ENCODE measurements at regions not wholly inside any gene's neighbourhood (a gene's known extent, or its start where the extent isn't known, plus 50 kb on each side); places are given as distances from the start of the nearest gene placed in this dataset.
A peak's percentile ranks its signal among the peaks of the same experiment; 100 is the strongest.

DNA sequence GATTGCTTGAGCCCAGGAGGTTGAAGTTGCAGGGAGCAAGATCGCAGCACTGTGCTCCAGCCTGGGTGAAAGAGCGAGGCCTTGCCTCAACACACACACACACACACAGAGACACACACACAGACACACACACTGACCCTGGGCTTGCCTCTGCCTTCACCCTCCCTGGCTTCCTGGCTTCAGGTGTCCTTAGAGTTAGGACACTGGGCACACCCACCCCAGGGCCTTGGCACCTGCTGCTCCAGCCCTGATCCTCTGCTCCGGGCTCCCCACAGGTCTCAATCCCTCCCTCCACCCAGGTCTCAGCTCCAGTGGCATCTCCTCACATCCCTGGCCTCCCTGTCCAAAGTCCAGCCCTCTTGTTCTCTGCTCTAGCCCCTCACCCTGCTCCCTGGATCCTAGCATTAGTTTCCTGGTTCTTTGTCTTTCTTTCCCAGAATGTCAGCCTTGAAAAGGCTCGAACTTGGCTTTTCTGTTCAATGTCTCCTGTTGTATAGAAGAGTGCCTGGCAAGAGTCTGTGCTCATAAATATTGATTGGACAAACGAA, 212.9 kb downstream of the C9orf50 start:
- H3K4me3 ChIP-seq (ENCODE audit: insufficient read length, low read depth): no peak overlapping the region
- DNase-seq (ENCODE audit: low read depth, low spot score): no peak
- TF ChIP-seq YY1 (IDR thresholded peaks at IDR 0.05; ENCODE audit: insufficient read depth, insufficient read length) (no peak), ZNF274 (IDR thresholded peaks at IDR 0.05; ENCODE audit: low read depth, low read length) (no peak), SUZ12 (IDR thresholded peaks at IDR 0.05; ENCODE audit: extremely low read depth, insufficient read depth, insufficient read length) (no peak)
- peaks cover 33% of the 10 kb centered on the region for H3K4me1 ChIP-seq (ENCODE audit: insufficient read depth, insufficient read length)
- H3K36me3 ChIP-seq (ENCODE audit: insufficient read depth, insufficient read length, low read length): no peaks in the 10 kb centered on the region
- H3K9ac ChIP-seq (ENCODE audit: insufficient read length, low read depth): no peak overlapping the region
- peaks cover 11% of the 10 kb centered on the region; the same call in 1 of the 2 replicates for H3K9me3 ChIP-seq (ENCODE audit: insufficient read depth, low read length)
- no peaks in the 10 kb centered on the region for H3K27me3 ChIP-seq (ENCODE audit: insufficient read depth, insufficient read length)

DNA sequence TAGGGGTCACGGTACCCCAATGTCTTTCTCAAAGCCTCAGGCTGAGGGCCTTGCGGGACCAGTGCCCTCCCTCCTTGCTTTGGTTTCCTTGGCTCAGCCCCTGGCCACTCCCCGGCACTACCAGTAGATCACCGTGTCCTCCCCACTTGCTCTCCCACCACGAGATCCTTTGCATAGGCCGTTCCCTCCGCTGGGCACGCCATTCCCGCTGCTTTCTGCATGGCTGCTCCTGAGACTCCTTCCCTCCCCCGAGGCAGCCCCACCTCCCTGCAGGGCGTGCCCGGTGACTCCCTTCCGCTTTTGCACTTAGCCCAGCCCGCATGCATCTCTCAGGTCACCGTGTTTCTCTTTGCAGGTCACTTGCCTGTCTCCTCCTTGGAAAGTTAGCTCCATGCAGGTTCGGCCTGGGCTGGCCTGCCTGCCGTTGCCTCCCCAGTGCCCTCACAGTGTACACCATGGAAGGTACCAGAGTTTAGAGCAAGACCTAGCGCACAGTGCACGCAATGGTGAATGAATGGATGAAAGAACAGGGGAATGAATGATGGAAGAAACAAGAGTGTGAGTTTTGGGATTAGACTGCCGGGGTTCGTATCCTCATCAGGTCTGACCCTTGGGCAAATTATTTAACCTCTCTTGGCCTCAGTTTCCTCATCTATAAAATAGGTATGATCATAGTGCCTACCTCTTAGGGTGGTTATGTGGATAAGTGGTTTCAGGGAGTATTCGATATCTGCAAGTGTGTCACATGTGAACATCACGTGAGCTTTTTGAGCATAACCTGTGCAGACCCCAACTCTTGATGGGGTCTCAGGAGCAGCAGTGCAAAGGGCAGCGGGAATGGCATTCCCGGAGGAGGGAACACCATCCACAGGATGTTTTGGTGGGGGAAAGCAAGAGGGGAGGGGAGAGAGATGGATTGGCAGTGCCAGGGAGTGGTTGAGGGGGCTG, 214.3 kb downstream of the C9orf50 start:
- Histone ChIP-seq H3K9ac (ENCODE audit: insufficient read length, low read depth) (no peak overlapping the region), H3K27me3 (ENCODE audit: insufficient read depth, insufficient read length) (no peaks in the 10 kb centered on the region), H3K9me3 (ENCODE audit: insufficient read depth, low read length) (peaks cover 11% of the 10 kb centered on the region; the same call in 1 of the 2 replicates), H3K36me3 (ENCODE audit: insufficient read depth, insufficient read length, low read length) (no peaks in the 10 kb centered on the region), H3K4me1 (ENCODE audit: insufficient read depth, insufficient read length) (peaks cover 36% of the 10 kb centered on the region), H3K4me3 (ENCODE audit: insufficient read length, low read depth) (no peak overlapping the region)
- TF ChIP-seq YY1 (IDR thresholded peaks at IDR 0.05; ENCODE audit: insufficient read depth, insufficient read length): no peak
- TF ChIP-seq ZNF274 (IDR thresholded peaks at IDR 0.05; ENCODE audit: low read depth, low read length): no peak
- no peak for TF ChIP-seq SUZ12 (IDR thresholded peaks at IDR 0.05; ENCODE audit: extremely low read depth, insufficient read depth, insufficient read length)
- no peak for DNase-seq (ENCODE audit: low read depth, low spot score)

DNA sequence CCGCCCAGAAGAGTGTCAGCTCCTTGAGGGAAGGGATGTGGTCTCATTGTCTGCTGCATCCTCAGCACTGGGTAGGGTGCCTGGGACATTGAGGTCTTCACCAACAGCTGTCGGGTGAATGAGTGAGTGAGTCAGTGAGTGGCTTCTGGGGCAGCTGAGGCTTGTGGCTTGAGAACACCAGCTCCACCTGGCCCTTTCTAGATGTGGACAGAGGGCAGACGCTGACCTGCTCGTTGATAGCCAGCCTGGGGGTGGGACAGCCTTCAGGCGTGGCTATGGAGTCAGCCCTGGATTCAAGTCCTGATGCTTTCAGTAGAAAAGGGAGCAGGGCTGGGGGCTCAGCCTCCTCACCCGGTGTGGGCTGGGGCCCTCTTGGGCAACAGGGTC, 215.1 kb downstream of the C9orf50 start:
- no peaks in the 10 kb centered on the region for H3K36me3 ChIP-seq (ENCODE audit: insufficient read depth, insufficient read length, low read length)
- TF ChIP-seq YY1 (IDR thresholded peaks at IDR 0.05; ENCODE audit: insufficient read depth, insufficient read length): no peak
- TF ChIP-seq ZNF274 (IDR thresholded peaks at IDR 0.05; ENCODE audit: low read depth, low read length): no peak
- no peak for TF ChIP-seq SUZ12 (IDR thresholded peaks at IDR 0.05; ENCODE audit: extremely low read depth, insufficient read depth, insufficient read length)
- DNase-seq (ENCODE audit: low read depth, low spot score): no peak
- H3K9ac ChIP-seq (ENCODE audit: insufficient read length, low read depth): no peak overlapping the region
- H3K4me3 ChIP-seq (ENCODE audit: insufficient read length, low read depth): no peak overlapping the region
- H3K27me3 ChIP-seq (ENCODE audit: insufficient read depth, insufficient read length): no peaks in the 10 kb centered on the region
- H3K4me1 ChIP-seq (ENCODE audit: insufficient read depth, insufficient read length): peaks cover 41% of the 10 kb centered on the region
- peaks cover 11% of the 10 kb centered on the region; the same call in 1 of the 2 replicates for H3K9me3 ChIP-seq (ENCODE audit: insufficient read depth, low read length)

DNA sequence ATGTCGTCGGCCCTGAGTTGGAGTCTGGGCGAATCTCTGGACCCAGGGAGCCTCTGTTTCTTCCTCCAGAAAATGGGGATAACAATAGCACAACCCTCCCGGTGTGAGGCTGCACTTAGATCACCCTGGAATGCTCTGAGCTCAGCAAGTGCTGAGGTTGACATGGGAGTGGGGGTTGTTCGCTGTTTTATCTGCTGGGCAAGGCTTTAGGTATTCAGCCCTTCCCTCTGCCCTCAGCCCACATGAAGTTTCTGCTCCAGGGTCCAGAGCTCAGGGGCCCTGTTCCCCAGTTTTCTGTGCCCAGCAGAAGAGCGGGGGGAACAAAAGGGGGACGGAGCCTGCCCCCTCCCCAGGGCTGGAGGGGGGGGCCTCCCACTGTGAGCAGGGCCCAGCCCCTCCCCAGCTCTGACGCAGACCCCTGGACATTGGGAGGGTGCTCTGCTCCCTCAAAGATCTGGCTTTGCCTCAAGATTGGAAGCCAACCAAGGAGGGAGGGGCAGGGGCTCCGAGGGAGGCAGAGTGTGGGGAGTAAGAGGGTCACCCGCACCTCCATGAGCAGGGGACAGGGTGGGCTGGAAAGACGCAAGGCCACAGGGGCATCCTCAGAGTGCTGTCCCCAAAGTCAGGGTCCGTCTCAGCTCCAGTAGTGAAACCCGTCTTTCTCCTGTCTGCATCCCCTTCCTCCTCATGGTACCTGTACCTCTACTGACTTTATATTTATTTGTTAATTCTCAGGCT, 215.6 kb downstream of the C9orf50 start:
- no peak for TF ChIP-seq ZNF274 (IDR thresholded peaks at IDR 0.05; ENCODE audit: low read depth, low read length)
- no peak for TF ChIP-seq SUZ12 (IDR thresholded peaks at IDR 0.05; ENCODE audit: extremely low read depth, insufficient read depth, insufficient read length)
- TF ChIP-seq YY1 (IDR thresholded peaks at IDR 0.05; ENCODE audit: insufficient read depth, insufficient read length): no peak
- peak; percentile 38 for DNase-seq (ENCODE audit: low read depth, low spot score)
- peaks cover 41% of the 10 kb centered on the region for H3K4me1 ChIP-seq (ENCODE audit: insufficient read depth, insufficient read length)
- H3K9ac ChIP-seq (ENCODE audit: insufficient read length, low read depth): peak overlapping the region; percentile 22
- H3K4me3 ChIP-seq (ENCODE audit: insufficient read length, low read depth): no peak overlapping the region
- no peaks in the 10 kb centered on the region for H3K36me3 ChIP-seq (ENCODE audit: insufficient read depth, insufficient read length, low read length)
- H3K9me3 ChIP-seq (ENCODE audit: insufficient read depth, low read length): peaks cover 6% of the 10 kb centered on the region; the same call in 1 of the 2 replicates
- H3K27me3 ChIP-seq (ENCODE audit: insufficient read depth, insufficient read length): no peaks in the 10 kb centered on the region

DNA sequence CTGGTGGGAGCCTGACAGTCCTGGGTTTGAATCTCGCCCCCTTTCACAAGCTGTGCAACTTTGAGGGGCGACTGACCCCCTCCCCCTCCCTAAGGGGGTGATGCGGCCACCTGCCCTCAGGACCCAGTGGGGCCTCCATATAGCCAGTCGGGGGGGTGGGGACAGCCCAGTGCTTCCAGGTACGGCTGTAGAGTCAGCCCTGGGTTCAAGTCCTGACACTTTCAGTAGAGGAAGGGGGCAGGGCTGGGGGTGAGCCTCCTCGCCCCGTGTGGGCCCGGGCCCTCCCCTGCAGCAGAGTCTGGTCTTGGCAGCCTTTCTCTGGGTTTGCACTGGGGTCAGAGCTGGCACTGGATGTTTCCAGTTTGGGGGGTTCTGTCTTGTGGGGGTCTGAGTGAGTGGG, 216.3 kb downstream of the C9orf50 start:
- peaks cover 3% of the 10 kb centered on the region; the same call in 1 of the 2 replicates for H3K9me3 ChIP-seq (ENCODE audit: insufficient read depth, low read length)
- DNase-seq (ENCODE audit: low read depth, low spot score): no peak
- peak overlapping the region; percentile 9 for H3K9ac ChIP-seq (ENCODE audit: insufficient read length, low read depth)
- no peaks in the 10 kb centered on the region for H3K36me3 ChIP-seq (ENCODE audit: insufficient read depth, insufficient read length, low read length)
- TF ChIP-seq ZNF274 (IDR thresholded peaks at IDR 0.05; ENCODE audit: low read depth, low read length): no peak
- no peak for TF ChIP-seq YY1 (IDR thresholded peaks at IDR 0.05; ENCODE audit: insufficient read depth, insufficient read length)
- no peak for TF ChIP-seq SUZ12 (IDR thresholded peaks at IDR 0.05; ENCODE audit: extremely low read depth, insufficient read depth, insufficient read length)
- H3K4me3 ChIP-seq (ENCODE audit: insufficient read length, low read depth): no peak overlapping the region
- H3K4me1 ChIP-seq (ENCODE audit: insufficient read depth, insufficient read length): peaks cover 41% of the 10 kb centered on the region
- no peaks in the 10 kb centered on the region for H3K27me3 ChIP-seq (ENCODE audit: insufficient read depth, insufficient read length)

DNA sequence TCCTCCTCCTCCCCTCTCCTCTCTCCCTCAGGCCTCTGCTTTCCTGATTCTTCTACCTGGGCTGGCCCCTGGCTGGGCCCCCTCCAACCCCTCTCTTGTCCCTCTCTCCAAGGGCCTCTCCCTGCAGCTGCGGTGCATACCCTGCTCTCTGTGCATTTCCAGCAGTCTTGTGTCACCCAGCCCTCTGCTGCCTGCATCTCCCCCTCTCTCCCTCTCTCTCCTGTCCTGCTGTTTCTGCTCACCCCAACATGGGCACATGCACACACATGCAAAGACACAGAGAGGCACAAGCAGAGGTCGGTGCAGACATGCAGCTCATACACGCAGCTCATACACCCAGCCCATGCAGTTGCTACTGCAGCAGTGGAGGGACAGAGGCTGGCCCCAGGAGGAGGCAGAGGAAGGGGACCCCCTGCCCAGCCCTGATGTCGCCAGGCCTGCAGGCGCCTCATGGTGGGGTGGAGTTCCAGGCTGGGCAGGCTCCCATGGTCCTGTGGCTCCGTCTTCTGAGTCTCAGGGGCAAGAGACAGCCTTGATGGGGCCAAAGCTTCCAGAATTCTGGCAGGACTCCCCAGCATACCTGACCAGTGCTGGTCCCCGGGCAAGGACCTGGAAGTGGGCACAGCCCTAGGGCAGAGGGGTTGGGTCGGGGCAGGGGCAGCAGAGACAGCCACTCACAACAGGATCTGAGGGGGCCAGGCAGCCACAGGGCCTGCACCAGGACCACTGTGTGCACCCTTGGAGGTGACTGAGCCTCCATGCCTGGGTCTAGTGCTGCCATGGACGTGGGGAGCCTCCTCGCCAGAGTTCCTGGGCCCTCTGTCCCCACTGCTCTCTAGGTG, 216.9 kb downstream of the C9orf50 start:
- H3K9me3 ChIP-seq (ENCODE audit: insufficient read depth, low read length): peaks cover 3% of the 10 kb centered on the region; the same call in 1 of the 2 replicates
- no peak for DNase-seq (ENCODE audit: low read depth, low spot score)
- peaks cover 47% of the 10 kb centered on the region for H3K4me1 ChIP-seq (ENCODE audit: insufficient read depth, insufficient read length)
- no peak for TF ChIP-seq ZNF274 (IDR thresholded peaks at IDR 0.05; ENCODE audit: low read depth, low read length)
- TF ChIP-seq SUZ12 (IDR thresholded peaks at IDR 0.05; ENCODE audit: extremely low read depth, insufficient read depth, insufficient read length): no peak
- no peak for TF ChIP-seq YY1 (IDR thresholded peaks at IDR 0.05; ENCODE audit: insufficient read depth, insufficient read length)
- no peaks in the 10 kb centered on the region for H3K27me3 ChIP-seq (ENCODE audit: insufficient read depth, insufficient read length)
- no peaks in the 10 kb centered on the region for H3K36me3 ChIP-seq (ENCODE audit: insufficient read depth, insufficient read length, low read length)
- no peak overlapping the region for H3K4me3 ChIP-seq (ENCODE audit: insufficient read length, low read depth)
- H3K9ac ChIP-seq (ENCODE audit: insufficient read length, low read depth): peak overlapping the region; percentile 7
